H9 (cell line): ENCODE measurements at regions not wholly inside any gene's neighbourhood (a gene's known extent, or its start where the extent isn't known, plus 50 kb on each side); places are given as distances from the start of the nearest gene placed in this dataset.

Experiments
- DNase-seq: peaks from one replicate; pipeline ENCODE4 v3.0.0-alpha.2; 2017
- H2AFZ ChIP-seq: one replicate; pipeline ENCODE4 v1.6.1; 2013; ENCODE audit warnings: mild to moderate bottlenecking, low read length, control low read depth, moderate library complexity
- H2AK5ac ChIP-seq: 2 replicates; pipeline ENCODE4 v1.6.1; 2013; ENCODE audit warnings: low read length, control low read depth, mixed read lengths; ENCODE audit not compliant: insufficient read length
- H2BK120ac ChIP-seq: one replicate; pipeline ENCODE4 v1.6.1; 2013; ENCODE audit warnings: low read depth, mild to moderate bottlenecking, low read length, control low read depth, inconsistent platforms; ENCODE audit not compliant: poor library complexity, severe bottlenecking
- H2BK12ac ChIP-seq: 2 replicates; pipeline ENCODE4 v1.6.1; 2013; ENCODE audit warnings: low read length, control low read depth, mixed read lengths, low read depth; ENCODE audit not compliant: insufficient read length
- H2BK15ac ChIP-seq: 2 replicates; pipeline ENCODE4 v1.6.1; 2013; ENCODE audit warnings: low read depth, low read length, control low read depth
- H2BK20ac ChIP-seq: one replicate; pipeline ENCODE4 v1.6.1; 2013; ENCODE audit warnings: low read depth, mild to moderate bottlenecking, low read length, control low read depth, inconsistent platforms; ENCODE audit not compliant: poor library complexity, severe bottlenecking
- H2BK5ac ChIP-seq: 2 replicates; pipeline ENCODE4 v1.6.1; 2013; ENCODE audit warnings: low read length, control low read depth, mixed read lengths; ENCODE audit not compliant: insufficient read length
- H3K14ac ChIP-seq: 2 replicates; pipeline ENCODE4 v1.6.1; 2013; ENCODE audit warnings: low read length, control low read depth; ENCODE audit not compliant: insufficient read depth
- H3K18ac ChIP-seq: 2 replicates; pipeline ENCODE4 v1.6.1; 2013; ENCODE audit warnings: low read depth, mild to moderate bottlenecking, mixed read lengths, low read length, control low read depth; ENCODE audit not compliant: insufficient read length
- H3K23ac ChIP-seq: 2 replicates; pipeline ENCODE4 v1.6.1; 2013; ENCODE audit warnings: low read length, control low read depth, mixed read lengths, low read depth; ENCODE audit not compliant: insufficient read length
- H3K23me2 ChIP-seq: 2 replicates; pipeline ENCODE4 v1.6.1; 2013; ENCODE audit warnings: low read depth, mild to moderate bottlenecking, mixed read lengths, low read length, control low read depth; ENCODE audit not compliant: insufficient read length, poor library complexity, severe bottlenecking
- H3K27ac ChIP-seq: 2 replicates; pipeline ENCODE4 v1.5.1; 2013; ENCODE audit warnings: low read length, control low read depth, mixed read lengths, low read depth; ENCODE audit not compliant: insufficient read length
- H3K27me3 ChIP-seq: 2 replicates; pipeline ENCODE4 v1.6.1; 2013; ENCODE audit warnings: low read length, control low read depth, inconsistent platforms; ENCODE audit not compliant: insufficient read depth
- H3K4ac ChIP-seq: 2 replicates; pipeline ENCODE4 v1.6.1; 2013; ENCODE audit warnings: low read depth, mild to moderate bottlenecking, control low read depth, inconsistent platforms, low read length, moderate library complexity
- H3K4me1 ChIP-seq: 2 replicates; pipeline ENCODE4 v1.6.1; 2013; ENCODE audit warnings: low read length, control low read depth, inconsistent platforms; ENCODE audit not compliant: insufficient read depth
- H3K4me2 ChIP-seq: 2 replicates; pipeline ENCODE4 v1.6.1; 2013; ENCODE audit warnings: low read length, control low read depth, mixed read lengths; ENCODE audit not compliant: insufficient read length, insufficient read depth
- H3K56ac ChIP-seq: 2 replicates; pipeline ENCODE4 v1.6.1; 2013; ENCODE audit warnings: low read depth, mild to moderate bottlenecking, mixed read lengths, low read length, control low read depth; ENCODE audit not compliant: insufficient read length
- H3K79me1 ChIP-seq: 2 replicates; pipeline ENCODE4 v1.6.1; 2013; ENCODE audit warnings: low read depth, mild to moderate bottlenecking, moderate library complexity, low read length, control low read depth, inconsistent platforms; ENCODE audit not compliant: insufficient read depth, poor library complexity, severe bottlenecking
- H3K79me2 ChIP-seq: 2 replicates; pipeline ENCODE4 v1.6.1; 2013; ENCODE audit warnings: low read length, control low read depth, inconsistent platforms; ENCODE audit not compliant: insufficient read depth
- H3K9ac ChIP-seq: 2 replicates; pipeline ENCODE4 v1.6.1; 2013; ENCODE audit warnings: low read length, control low read depth, mixed read lengths; ENCODE audit not compliant: insufficient read length; ENCODE audit errors: extremely low read depth
- H3K9me3 ChIP-seq: one replicate; pipeline ENCODE4 v1.6.1; 2013; ENCODE audit warnings: low read depth, low read length, inconsistent platforms; ENCODE audit not compliant: control insufficient read depth
- H3T11ph ChIP-seq: one replicate; pipeline ENCODE4 v1.6.1; 2013; ENCODE audit warnings: mild to moderate bottlenecking, low read length, control low read depth, inconsistent platforms
- H4K20me1 ChIP-seq: one replicate; pipeline ENCODE4 v1.6.1; 2013; ENCODE audit not compliant: control insufficient read depth, insufficient read length, insufficient read depth
- H4K5ac ChIP-seq: 2 replicates; pipeline ENCODE4 v1.6.1; 2013; ENCODE audit warnings: low read depth, mild to moderate bottlenecking, mixed read lengths, low read length, control low read depth; ENCODE audit not compliant: insufficient read length
- H4K8ac ChIP-seq: replicated peaks from 2 replicates; pipeline ENCODE4 v1.6.1; 2013; ENCODE audit warnings: low read length, control low read depth, mixed read lengths, low read depth; ENCODE audit not compliant: insufficient read length
- H4K91ac ChIP-seq: 2 replicates; pipeline ENCODE4 v1.6.1; 2013; ENCODE audit warnings: low read depth, mild to moderate bottlenecking, moderate library complexity, mixed read lengths, low read length, control low read depth; ENCODE audit not compliant: insufficient read length
- H3K27ac Mint-ChIP-seq, 3 experiments: 2 replicates in 2 of 3; 3 replicates in 1 of 3; pipeline ENCODE4 v1.8.0; 2020 to 2021; ENCODE audit warnings: mixed read lengths in 3 of 3, mild to moderate bottlenecking in 1 of 3, moderate library complexity in 1 of 3
- H3K27me3 Mint-ChIP-seq: 2 replicates; pipeline ENCODE4 v1.8.0; 2021; ENCODE audit warnings: low read depth, mild to moderate bottlenecking, moderate library complexity, mixed read lengths
- H3K36me3 Mint-ChIP-seq, 3 experiments: 2 replicates in 2 of 3; 3 replicates in 1 of 3; pipeline ENCODE4 v1.8.0; 2020 to 2021; ENCODE audit warnings: low read depth in 3 of 3, mixed read lengths in 3 of 3; ENCODE audit not compliant: insufficient read depth in 1 of 3
- H3K4me1 Mint-ChIP-seq, 2 experiments: 2 replicates each; pipeline ENCODE4 v1.8.0; 2020; ENCODE audit warnings: mixed read lengths in 2 of 2
- H3K4me3 Mint-ChIP-seq, 2 experiments: 2 replicates in 1 of 2; 3 replicates in 1 of 2; pipeline ENCODE4 v1.8.0; 2020 to 2021; ENCODE audit warnings: mild to moderate bottlenecking in 2 of 2, mixed read lengths in 2 of 2, moderate library complexity in 1 of 2
- H3K9me3 Mint-ChIP-seq, 2 experiments: 2 replicates in 1 of 2; 3 replicates in 1 of 2; pipeline ENCODE4 v1.8.0; 2020; ENCODE audit warnings: mild to moderate bottlenecking in 2 of 2, mixed read lengths in 2 of 2, moderate library complexity in 1 of 2
- CTCF ChIP-seq: fragments of 200-600 bp; sonication (generic); conservative IDR thresholded peaks from 3 replicates; pipeline ENCODE4 v1.8.0; 2021; ENCODE audit warnings: antibody characterized with exemption, mild to moderate bottlenecking
- WGBS: extraction: QIAGEN DNeasy Blood & Tissue Kit; methylation state at CpG from one replicate; pipeline ENCODE4 v1.1.7; 2013; ENCODE audit warnings: missing lambda C conversion rate, low lambda C conversion rate, mixed read lengths; ENCODE audit not compliant: insufficient read length; ENCODE audit errors: extremely low coverage; 5-methylcytosine and 5-hydroxymethylcytosine counted together

GRCh38 chr20:19838468-19838867 is 80.4 kb downstream of the RIN2 start:
- WGBS, result no CpG with 5 or more reads among the region's 5 CpGs

More at GRCh38 chr20:19838468-19838867, 80.4 kb downstream of the RIN2 start:
- H2BK15ac ChIP-seq, result no peak overlapping the region
- H3K36me3 Mint-ChIP-seq, result peaks cover 0 to 5% (median 0%) of the 10 kb centered on the region in 3 experiments; a peak in 2 of 7 replicates
- no peaks in the 10 kb centered on the region for H3K9me3 ChIP-seq
- no peaks in the 10 kb centered on the region for H4K20me1 ChIP-seq
- no peaks in the 10 kb centered on the region for H3K4me1 ChIP-seq
- no peak overlapping the region for H3K27ac Mint-ChIP-seq
- DNase-seq, result no peak
- no peak overlapping the region for H3K23ac ChIP-seq
- no peak overlapping the region for H4K8ac ChIP-seq
- no peak overlapping the region for H3K14ac ChIP-seq
- H3T11ph ChIP-seq, result no peak overlapping the region
- H3K23me2 ChIP-seq, result no peaks in the 10 kb centered on the region
- H3K4ac ChIP-seq, result no peak overlapping the region
- no peak overlapping the region for H2BK120ac ChIP-seq
- H3K27me3 Mint-ChIP-seq, result 0 out of 2 replicates have a peak, but pooled peaks cover 1% of the 10 kb centered on the region
- H3K18ac ChIP-seq, result no peak overlapping the region
- no peak overlapping the region for H4K91ac ChIP-seq
- no peak overlapping the region for H3K9ac ChIP-seq
- H2BK12ac ChIP-seq, result no peak overlapping the region
- no peak overlapping the region for H2BK20ac ChIP-seq
- no peak overlapping the region for H2AFZ ChIP-seq
- H3K27ac ChIP-seq, result no peak overlapping the region
- no peak overlapping the region for H3K4me2 ChIP-seq
- no peak overlapping the region for H4K5ac ChIP-seq
- no peak overlapping the region for H2BK5ac ChIP-seq
- H3K27me3 ChIP-seq, result no peaks in the 10 kb centered on the region
- H3K79me1 ChIP-seq, result no peaks in the 10 kb centered on the region
- no peak overlapping the region for H3K56ac ChIP-seq
- H3K4me3 Mint-ChIP-seq, result no peak overlapping the region
- no peak for TF ChIP-seq CTCF
- H3K4me1 Mint-ChIP-seq, result peaks cover 3 to 7% of the 10 kb centered on the region in 2 experiments; a peak in 1 of 4 replicates
- H3K9me3 Mint-ChIP-seq, result peaks cover 4 to 6% of the 10 kb centered on the region in 2 experiments; a peak in 4 of 5 replicates
- no peak overlapping the region for H2AK5ac ChIP-seq
- H3K79me2 ChIP-seq, result no peaks in the 10 kb centered on the region
